Activated CD8-positive, alpha-beta memory T cell treated with anti-CD3 and anti-CD28 coated beads, Interleukin-2, amount 50 U/mL, for 4 hours (primary cell): ENCODE measurements at regions not wholly inside any gene's neighbourhood (a gene's known extent, or its start where the extent isn't known, plus 50 kb on each side); places are given as distances from the start of the nearest gene placed in this dataset.

Experiments
- DNase-seq: peaks from one replicate; pipeline ENCODE4 v3.0.0-alpha.2; 2020

GRCh38 chr3:168341956-168342936 is 246.5 kb upstream of the GOLIM4 start:
- no peak for DNase-seq

DNA sequence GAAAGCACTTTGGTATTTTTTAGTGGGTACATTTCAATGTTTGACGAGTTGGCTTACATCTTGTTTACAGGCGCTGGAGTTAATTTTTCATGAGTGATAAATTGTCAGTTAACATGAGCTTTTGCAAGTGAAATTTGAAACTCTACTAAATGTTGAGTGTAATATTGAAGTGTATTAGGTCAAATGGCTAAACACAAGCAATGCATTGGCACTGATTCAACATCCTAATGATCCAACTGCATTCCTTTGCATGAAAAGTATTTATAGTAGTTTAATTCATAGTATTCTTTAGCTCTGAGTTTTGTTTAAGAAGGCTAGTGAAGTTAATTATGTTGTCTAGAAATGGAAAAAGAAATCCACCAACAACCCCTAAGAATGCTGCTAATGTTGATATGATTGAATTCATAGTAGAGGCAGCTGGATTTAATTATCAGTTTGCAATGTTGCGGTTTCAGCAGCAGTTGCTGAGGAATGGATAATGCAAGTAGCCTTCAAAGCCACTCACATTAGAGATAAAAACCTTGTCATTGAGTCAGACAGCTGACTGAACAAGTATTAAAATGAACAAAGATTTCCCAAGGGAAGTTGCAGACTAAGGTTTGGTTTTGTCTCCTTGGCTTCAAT is 245.6 kb upstream of the GOLIM4 start:
- no peak for DNase-seq

GRCh38 chr3:168338161-168338560 is 242.4 kb upstream of the GOLIM4 start:
- no peak for DNase-seq

GRCh38 chr3:168336276-168336675 is 240.6 kb upstream of the GOLIM4 start:
- no peak for DNase-seq

DNA sequence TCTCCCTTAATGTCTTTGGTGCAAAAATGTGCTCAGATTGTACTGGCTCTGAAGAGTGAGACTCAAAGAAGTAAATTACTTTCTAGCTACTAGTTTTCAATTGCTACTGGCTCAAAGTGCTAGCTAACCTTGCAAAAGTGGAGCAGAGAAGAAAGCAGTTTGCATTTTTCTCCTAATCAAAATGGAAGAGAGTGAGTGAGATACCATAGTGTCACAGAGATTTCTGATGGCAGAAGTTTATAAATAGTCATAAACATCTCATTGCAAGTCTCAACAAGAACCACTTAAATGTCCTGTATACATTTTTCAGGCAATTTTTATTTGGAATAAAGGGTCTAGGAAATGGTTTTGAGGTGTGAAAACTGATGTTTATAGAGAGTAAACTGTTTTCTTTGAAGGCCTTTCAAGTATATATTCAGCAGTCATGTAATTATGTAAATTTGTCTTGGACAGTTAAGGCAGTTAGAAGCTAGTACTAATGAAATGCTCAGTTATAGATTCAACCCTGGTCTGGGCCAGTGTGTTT is 237.7 kb upstream of the GOLIM4 start:
- no peak for DNase-seq

- no peak for DNase-seq
These were observed 236.0 kb upstream of the GOLIM4 start for GRCh38 chr3:168331756-168332155.

DNA sequence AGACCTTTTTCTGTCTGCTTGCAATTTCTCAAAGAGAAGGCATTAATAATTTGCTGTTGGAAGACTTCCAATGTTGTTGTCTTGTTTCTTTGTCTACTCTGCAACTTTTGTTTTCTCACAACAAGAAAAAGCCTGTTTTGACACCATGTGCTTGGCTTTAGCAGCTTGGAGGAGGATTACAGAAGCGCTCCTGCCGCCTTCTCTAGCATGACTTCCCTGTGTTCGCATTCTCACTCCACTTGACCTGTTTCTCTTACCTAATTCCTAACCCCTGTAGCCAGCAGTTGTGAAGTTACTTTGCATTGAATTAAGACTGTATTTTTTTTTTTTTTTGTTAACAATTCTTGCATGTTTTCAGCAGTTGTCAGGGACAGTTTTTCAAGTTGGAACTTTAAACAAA is 235.3 kb upstream of the GOLIM4 start:
- no peak for DNase-seq

DNA sequence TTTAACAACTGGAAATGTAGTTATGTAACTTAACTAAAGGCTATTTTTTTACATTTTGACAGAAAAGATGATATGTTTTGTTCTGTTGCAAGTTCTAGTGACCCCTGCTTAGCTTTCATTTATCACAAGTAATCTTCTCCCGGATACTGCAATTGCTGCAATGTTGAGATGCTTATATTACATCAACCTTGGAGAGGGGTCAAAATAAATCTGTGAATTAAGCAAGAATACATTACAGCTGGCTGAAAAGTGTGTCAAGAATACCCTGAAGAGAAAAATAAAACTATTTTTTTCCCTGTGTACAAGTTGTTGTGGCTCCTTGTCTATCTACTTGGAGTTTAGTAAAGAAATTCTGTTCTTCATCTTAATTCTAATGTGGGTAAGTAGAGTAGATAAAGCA is 232.1 kb upstream of the GOLIM4 start:
- DNase-seq = no peak

- DNase-seq = no peak
These were observed 230.0 kb upstream of the GOLIM4 start for GRCh38 chr3:168325684-168326083.

DNA sequence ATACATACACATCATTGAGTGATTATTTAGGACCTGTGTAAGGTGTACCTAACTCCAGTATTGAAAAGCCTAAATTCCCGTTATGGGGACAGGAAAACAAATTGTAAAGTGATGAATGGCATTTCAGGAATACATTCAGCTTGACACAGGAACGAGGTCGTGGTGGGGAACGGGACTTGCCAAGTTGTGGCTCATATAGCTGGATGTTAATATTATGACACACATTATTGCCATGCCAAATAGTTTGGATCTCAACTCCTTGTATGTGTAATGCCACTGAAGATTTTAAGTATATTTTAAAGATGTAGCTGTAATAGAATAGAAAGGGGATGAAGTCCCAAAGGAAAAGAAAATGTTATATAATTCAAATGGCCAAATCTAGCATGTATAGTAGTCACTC is 227.2 kb upstream of the GOLIM4 start:
- no peak for DNase-seq

- DNase-seq = no peak
These were observed 218.4 kb upstream of the GOLIM4 start for GRCh38 chr3:168314166-168314565.

DNA sequence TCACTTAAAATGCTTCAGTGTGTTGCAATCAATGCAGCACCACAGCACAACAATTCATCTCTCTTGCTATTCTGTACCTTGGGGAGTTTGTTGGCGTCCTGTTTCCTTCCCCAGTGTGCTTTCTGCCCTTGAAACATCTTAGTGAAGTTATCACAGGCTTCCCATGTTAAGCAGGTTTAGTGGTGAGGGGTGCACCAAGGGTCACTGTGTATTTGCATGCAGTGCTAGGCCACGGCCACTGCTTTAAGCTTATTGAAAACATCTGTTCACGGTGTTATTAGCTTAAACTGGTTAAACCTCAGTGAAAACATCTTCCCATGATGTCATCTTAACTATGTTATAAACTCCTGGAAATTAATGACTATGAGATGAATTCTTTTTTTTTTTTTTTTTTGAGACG is 217.3 kb upstream of the GOLIM4 start:
- DNase-seq = no peak

GRCh38 chr3:168307893-168308292 is 212.2 kb upstream of the GOLIM4 start:
- DNase-seq = no peak

DNA sequence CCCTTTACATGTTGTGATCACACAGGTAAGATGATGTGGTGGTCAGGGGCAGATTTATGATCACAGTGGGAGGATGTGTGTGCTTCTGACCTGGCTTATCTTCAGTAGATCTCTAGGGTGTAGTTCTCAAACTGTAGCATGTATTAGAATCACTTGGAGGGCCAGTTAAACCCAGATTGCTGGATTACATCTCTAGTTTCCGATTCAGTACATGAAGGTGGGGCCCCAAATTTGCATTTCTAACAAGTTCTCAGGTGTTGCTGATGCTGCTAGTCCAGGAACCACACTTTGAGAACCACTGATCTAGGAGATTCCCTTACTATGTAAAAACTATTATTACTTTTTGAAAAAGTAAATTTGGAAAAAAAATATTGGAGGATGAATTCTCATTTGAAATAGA is 199.3 kb upstream of the GOLIM4 start:
- DNase-seq = no peak

DNA sequence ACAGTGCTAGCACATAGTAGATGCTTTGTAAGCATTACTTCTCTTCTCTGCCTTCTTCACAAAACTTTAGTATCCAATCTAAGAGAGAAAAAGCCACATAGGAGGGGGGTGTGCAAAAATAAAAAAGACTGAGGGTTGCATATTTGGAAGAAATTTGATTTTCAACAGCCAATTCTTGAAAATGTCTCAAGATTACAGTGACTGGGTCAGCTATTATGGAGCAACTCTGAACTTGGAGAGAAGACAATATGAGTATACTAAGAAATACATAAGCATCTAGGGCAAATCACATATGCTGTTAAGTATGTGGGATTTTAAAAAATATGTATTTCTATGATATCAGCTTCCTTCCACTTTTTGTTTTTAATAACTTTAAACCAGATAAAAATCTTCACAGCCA is 196.6 kb upstream of the GOLIM4 start:
- DNase-seq = no peak

DNA sequence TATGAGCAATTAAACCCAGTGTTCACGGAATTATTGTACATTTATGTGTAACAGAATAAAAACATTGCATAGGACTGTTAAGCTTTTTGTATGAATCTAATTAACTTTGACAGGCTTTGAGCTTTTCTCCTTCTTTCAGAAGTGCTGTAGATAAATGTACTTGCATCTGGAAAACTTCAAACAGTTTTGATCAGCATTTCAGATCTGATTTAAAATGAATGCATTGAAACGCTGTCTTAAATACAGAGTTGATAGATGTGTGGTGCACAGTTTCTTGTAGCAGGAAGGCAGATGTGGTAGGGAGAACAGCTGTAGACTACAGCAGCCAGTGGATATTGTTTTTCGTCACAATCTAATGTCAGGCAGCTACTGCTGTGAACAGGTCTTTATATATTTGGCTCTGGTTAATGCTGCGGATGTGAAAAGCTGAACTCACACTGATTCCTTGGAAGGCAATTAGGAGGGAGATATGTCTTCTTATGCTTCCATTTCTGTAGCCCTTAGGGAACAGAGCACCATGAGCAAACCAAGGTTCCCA is 193.8 kb upstream of the GOLIM4 start:
- DNase-seq = no peak

DNA sequence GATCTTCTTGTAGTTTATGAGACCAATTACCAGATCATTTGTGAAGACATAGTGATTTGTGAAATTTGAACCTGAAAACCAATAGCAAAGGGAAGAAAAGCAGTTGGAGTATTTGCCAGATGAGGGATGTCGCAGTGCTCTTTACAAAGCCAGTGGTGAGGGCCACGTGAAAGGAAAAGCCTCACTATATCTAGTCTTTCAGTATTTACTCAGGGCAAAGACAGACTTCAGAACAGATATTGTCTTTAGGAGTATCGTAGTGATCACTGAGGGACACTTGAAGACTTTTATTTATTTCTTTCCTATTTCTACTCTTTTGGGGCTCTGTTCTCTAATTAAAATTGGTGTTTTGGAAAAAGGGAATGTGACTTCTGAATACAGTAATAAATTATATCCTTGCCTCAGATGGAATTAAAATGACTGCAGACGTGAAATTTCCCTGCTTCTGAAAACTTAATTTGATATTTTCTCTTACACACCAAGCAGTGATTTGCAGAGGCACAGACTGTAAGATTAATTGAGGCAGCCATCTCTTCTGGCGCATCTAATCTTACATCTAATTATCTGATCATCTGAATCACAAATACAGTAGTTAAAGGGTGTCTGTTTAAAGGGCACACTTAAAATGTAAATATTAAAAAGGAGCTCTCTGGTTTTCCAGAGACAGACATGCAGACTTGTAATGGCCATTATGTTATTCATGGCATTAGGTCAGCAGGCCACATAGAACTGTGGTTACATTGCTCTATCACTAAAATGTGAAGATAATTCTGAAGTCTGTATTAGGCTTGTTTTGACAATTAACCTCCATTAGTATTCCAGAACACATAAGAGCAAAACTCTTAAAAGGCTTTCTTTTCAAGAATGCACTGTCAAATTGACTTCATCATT is 193.0 kb upstream of the GOLIM4 start:
- DNase-seq = no peak

GRCh38 chr3:168285506-168285905 is 189.8 kb upstream of the GOLIM4 start:
- DNase-seq = no peak

DNA sequence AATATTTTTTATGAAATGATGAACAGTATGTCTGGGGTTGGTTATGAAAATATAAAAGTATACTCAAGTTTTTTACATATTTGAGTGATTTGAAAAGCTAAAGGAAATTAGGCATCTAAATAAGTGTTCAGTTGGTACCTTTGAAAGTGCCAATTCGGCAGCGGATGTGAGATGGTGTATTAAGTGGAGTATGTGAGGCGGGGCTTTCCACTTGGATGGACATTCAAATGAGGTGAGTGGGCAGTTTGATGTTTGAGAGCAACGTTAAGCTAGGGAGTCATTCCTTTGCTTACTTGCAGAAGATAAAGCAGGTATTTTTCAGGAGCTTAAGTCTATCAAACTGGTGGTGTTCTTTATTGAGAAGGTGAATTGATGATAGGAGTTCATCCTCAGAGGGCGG is 189.0 kb upstream of the GOLIM4 start:
- DNase-seq = no peak

DNA sequence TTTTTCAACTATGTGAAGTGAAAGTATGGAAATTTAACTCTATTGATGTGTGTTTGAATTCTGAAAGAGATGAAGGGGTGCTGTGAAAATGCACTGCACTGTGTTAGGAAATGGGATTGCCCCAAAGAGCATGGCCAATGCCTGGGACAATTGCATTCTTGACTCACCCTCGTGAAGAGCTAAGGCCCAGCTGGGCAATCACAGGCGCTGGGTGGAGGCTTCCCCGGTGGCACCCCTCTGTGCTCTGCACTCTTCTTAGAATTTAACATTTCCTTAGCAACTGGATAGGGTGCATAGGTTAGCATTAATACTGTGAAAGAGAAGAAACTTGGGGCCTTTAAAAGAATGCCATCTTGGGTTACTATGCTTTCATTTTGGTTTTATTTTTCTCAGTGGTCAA is 179.9 kb upstream of the GOLIM4 start:
- no peak for DNase-seq

GRCh38 chr3:168273917-168274316 is 178.2 kb upstream of the GOLIM4 start:
- DNase-seq = no peak

DNA sequence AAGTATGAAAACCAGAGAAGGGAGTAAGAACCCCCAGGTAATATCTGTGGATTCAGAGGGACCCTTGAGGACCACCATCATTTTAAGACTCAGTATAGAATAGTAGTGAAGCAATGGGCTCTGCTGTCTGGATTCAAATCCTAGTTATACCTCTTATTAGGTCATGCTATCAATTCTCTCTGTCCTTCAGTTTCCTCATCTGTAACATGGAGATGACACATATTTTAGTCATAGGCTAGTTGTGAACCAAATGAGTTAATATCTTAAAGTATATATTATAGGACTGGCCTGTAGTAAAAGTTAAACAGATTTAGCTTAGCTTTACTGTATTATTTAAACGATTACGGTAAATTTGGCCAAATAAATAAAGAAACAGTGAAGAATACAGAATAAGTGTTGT is 177.3 kb upstream of the GOLIM4 start:
- no peak for DNase-seq
